GM21360 (cell line): ENCODE measurements at regions not wholly inside any gene's neighbourhood (a gene's known extent, or its start where the extent isn't known, plus 50 kb on each side); places are given as distances from the start of the nearest gene placed in this dataset.
"Not testable (repeated sequence)": the region's sequence is repeated elsewhere in the genome, so short reads cannot be mapped to it uniquely, and the experiment has no call there.

Experiments used
- ATAC-seq: cut with Tn5 transposase; IDR thresholded peaks from one replicate; pipeline ENCODE4 v1.9.1; 2021; ENCODE audit warnings: mild to moderate bottlenecking, moderate library complexity; ENCODE audit not compliant: unreplicated experiment

GRCh38 chr4:126451237-126451873 is 1136.6 kb downstream of the FAT4 start:
- no peak for ATAC-seq

- no peak for ATAC-seq
Measured at GRCh38 chr4:126455865-126456264, 1141.1 kb downstream of the FAT4 start.

DNA sequence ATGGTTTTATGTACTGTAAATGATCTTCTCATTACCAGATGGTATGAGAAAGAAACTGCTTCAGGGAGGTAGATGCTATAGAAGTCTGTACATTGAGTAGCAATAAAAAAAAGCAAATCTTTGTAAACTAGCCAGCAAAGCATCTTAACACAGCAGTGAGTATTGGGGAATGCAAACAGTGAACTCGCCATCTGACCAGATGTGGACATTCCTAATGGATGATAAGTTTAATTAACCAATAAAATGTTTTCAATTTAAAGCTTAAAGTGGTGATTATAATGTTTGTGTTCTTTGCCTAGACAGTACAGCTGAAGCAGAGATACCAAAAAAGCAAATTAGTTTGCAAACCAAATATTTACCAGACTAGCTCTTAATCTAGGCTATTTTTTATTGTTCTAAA is 1144.2 kb downstream of the FAT4 start:
- no peak for ATAC-seq

DNA sequence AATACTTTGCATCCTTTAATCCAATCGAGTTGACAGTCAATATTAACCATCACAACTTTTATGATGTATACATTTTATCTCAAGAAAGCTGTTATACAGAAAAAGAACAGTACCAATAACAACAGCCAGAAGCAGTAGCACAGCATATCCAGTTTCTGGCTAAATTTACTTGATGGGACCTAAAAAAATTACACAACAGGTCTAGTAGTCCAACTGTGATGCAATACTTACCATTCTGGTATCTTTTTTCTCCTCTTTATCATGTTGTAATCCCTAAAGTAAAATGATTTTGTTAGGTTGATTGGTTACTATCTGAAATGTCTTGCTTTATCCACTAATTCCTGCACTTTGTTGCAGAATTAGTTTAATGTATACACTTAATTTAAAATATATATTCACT is 1150.6 kb downstream of the FAT4 start:
- ATAC-seq, result no peak

DNA sequence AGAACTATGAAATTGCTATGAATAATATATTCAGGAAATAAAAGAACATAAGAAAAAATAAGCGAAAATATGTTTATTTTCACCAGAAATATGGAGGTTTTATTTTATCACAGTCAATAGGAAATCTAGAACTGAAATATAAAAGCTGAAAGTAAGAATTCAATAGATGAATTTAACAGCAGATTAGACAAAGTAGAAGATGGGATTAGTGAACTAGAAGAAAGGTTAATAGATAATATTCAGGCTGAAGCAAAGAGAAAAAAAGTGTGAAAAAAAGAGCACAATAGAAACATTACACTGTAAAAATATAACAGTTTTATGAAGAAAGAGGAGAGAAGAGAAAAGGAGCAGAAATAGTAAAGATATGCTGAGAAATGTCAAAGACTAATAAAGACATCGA is 1152.1 kb downstream of the FAT4 start:
- no peak for ATAC-seq

- no peak for ATAC-seq
Measured at GRCh38 chr4:126468144-126468543, 1153.4 kb downstream of the FAT4 start.

DNA sequence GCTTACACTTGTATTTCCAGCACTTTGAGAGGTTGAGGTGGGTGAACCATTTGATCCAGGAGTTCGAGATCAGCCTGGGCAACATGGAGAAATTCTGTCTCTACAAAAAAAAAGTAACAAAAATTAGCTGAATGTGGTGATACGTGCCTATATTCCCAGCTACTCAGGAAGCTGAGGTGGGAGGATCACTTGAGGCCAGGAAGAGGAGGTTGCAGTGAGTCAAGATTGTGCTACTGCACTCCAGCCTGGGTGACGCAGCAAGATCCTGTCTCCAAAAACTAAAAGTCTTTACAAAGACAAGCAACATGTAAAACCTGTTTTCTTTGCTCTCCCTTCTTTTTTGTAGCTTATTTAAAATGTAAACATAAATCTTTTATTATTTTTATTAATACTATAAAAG is 1156.1 kb downstream of the FAT4 start:
- no peak for ATAC-seq

DNA sequence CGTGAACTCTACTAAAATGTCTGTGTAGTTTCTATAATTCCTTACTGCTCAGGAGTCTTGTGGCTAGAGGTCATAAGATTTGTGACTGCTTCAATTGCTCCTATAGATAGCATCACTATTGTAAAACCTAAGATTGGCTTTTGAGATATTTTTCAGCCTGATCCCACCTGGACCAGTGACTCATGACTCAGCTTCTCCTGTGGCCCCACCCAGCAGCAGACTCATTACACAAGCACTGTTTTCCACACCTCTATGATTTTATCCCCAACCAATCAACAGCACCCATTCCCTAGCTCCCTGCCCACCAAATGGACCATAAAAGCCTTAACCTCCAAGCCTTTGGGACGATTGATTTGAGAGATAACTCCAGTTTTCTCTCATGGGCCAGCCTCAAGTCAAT is 1157.0 kb upstream of the INTU start:
- ATAC-seq, result no peak

GRCh38 chr4:126479709-126480108 is 1153.0 kb upstream of the INTU start:
- ATAC-seq, result no peak

GRCh38 chr4:126482311-126482710 is 1150.4 kb upstream of the INTU start:
- no peak for ATAC-seq

- ATAC-seq, result no peak
Measured at GRCh38 chr4:126486377-126486776, 1146.4 kb upstream of the INTU start.

DNA sequence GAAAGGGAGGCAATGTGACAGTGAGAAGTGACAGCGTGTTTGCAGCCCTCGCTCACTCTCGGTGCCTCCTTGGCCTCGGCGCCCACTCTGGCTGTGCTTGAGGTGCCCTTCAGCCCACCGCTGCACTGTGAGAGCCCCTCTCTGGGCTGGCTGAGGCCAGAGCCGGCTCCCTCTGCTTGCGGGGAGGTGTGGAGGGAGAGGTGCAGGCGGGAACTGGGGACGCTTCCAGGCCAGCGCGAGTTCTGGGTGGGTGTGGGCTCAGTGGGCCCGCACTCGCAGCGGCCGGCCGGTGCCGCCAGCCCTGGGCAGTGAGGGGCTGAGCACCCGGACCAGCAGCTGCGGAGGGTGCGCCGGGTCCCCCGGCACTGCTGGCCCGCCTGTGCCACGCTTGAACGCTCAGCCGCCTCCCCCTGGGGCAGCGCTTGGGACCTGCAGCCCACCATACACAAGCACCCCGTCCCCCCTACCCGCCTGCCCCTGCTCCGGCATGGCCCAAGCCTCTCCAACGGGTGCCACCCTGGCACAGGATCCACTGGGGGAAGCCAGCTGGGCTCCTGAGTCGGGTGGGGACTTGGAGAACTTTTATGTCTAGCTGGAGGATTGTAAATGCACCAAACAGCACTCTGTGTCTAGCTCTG is 1142.8 kb upstream of the INTU start:
- no peak for ATAC-seq

- no peak for ATAC-seq
Measured at GRCh38 chr4:126495163-126495752, 1137.5 kb upstream of the INTU start.

DNA sequence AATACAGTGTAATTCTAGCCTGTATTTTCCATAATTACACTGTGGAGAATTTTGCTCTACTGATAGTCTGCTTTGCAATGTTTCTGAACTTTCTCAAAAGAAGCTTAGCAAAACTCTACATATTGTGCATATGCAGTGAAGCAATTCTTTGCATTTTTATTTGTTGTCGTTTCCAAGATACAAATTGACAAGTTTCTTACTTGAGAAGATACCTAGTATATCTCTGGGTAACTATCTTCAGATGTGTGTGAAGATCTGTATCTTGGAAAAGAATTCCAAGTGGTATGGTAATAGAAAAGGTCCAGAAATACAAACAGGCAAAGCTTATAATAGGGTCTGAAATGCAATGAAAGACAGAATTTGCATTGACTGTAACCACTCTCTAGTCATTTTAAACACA is 1119.8 kb upstream of the INTU start:
- ATAC-seq, result no peak

DNA sequence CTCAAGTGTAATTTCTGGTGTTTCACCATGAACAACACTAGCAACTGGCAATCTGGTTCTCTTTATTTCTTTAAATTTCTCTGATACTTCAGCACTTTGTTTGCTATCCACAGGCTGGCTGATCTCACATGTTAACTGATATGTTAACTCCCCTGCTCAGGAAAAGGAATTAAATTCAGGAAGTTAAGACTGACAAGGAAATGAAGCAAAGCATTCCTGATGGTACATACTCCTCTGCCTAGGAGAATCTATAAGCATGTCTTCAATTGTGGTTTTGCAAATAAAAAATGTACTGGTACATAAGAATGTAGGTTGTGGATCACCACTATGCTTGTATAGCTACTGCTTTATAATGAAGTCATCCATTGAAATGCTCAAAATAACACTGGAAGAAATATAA is 1119.2 kb upstream of the INTU start:
- ATAC-seq, result no peak

GRCh38 chr4:126520731-126521130 is 1112.0 kb upstream of the INTU start:
- ATAC-seq, result no peak

- not testable (repeated sequence) for ATAC-seq
Measured at GRCh38 chr4:126525400-126525799, 1107.4 kb upstream of the INTU start.

GRCh38 chr4:126526335-126526734 is 1106.4 kb upstream of the INTU start:
- no peak for ATAC-seq

GRCh38 chr4:126529997-126530396 is 1102.8 kb upstream of the INTU start:
- no peak for ATAC-seq

DNA sequence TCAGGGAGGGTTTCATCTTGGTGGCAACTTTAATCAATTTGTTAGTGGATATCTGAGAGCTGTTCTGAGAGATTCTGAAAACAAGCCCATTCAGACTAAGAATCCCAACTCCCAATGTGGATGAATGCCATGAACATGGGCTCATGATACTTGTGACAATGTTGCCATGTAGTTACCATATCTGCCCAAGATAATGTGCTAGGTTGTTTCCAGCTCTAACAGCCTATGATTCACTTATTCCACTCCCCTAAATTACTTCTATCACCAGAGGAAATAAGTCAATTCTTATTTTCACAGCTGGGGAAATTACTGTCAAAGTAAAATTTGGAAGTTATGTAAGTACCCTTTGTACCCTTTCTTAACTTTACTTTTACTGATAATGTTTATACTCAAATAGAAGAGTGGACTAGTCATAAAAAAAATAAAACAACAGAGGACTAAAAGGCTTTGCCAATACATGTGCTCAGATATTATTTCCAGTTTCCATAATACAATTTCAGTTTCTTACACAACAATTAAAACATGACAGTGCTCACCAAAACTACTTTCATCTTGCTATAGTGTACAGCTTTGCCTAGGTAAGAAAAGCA is 1101.7 kb upstream of the INTU start:
- ATAC-seq, result no peak

DNA sequence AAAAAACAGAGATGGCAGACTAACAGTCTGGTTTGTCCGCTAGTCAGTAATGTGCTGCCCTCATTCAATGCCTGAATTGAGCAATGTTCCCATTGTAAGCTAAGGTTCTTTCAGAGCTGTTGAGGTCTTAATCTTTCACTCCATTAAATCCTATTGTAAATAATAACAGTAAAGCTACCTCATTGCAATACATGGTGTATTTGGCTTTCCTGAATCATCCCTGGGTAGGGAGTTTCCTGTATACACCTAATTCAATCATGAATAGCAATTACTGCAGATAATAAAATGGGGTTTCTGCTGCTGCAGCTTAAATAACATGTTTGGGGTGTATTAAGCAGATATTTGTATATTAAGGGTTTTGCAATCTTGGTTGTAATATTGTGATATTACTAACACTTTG is 1100.2 kb upstream of the INTU start:
- no peak for ATAC-seq

- ATAC-seq, result no peak
Measured at GRCh38 chr4:126533146-126533805, 1099.5 kb upstream of the INTU start.
